PC-9 (cell line): ENCODE measurements at regions not wholly inside any gene's neighbourhood (a gene's known extent, or its start where the extent isn't known, plus 50 kb on each side); places are given as distances from the start of the nearest gene placed in this dataset.

ENCODE experiments used
- BruUV-seq: library from RNA; stranded (reverse); fragments of 400-500 nt; replicated peaks from 2 replicates; lab custom pipeline; 2021; lab: Mats Ljungman, UMichigan
- CTCF ChIA-PET: fragments of 300-600 bp; sonication (Branson Sonifier 250); formaldehyde crosslinking; loops from one replicate; lab custom pipeline; 2022; ENCODE audit warnings: antibody characterized with exemption; lab: Charles Lee
- POLR2A ChIA-PET: fragments of 300-600 bp; sonication (Branson Sonifier 250); formaldehyde crosslinking; loops from one replicate; lab custom pipeline; 2022; ENCODE audit warnings: antibody characterized with exemption; ENCODE audit not compliant: unreplicated experiment; lab: Charles Lee
- DNase-seq, 2 experiments: peaks; one replicate each; pipeline versions ENCODE4 v3.0.0 to v3.0.0-alpha.2; 2015 to 2022; ENCODE audit warnings: mixed read lengths in 1 of 2
- H2AFZ ChIP-seq: fragments of 200-600 bp; sonication (generic); 2 replicates; pipeline ENCODE4 v1.8.1; 2017; ENCODE audit warnings: antibody characterized with exemption
- H3F3A ChIP-seq: fragments of 200-600 bp; sonication (generic); 2 replicates; pipeline ENCODE4 v1.8.1; 2017; ENCODE audit warnings: antibody characterized with exemption, mild to moderate bottlenecking, low read depth; ENCODE audit not compliant: insufficient read depth
- H3K27ac ChIP-seq: fragments of 200-600 bp; sonication (generic); 2 replicates; pipeline ENCODE4 v1.6.1; 2016; ENCODE audit warnings: mixed run types
- H3K27me3 ChIP-seq: fragments of 200-600 bp; sonication (generic); 2 replicates; pipeline ENCODE4 v1.6.1; 2016; ENCODE audit warnings: low read depth, mixed run types; ENCODE audit not compliant: insufficient read depth
- H3K36me3 ChIP-seq: fragments of 200-600 bp; sonication (generic); 2 replicates; pipeline ENCODE4 v1.6.1; 2016; ENCODE audit warnings: low read depth, mixed run types
- H3K4me1 ChIP-seq: fragments of 200-600 bp; sonication (generic); replicated peaks from 2 replicates; pipeline ENCODE4 v1.6.1; 2016; ENCODE audit warnings: mixed run types; ENCODE audit not compliant: insufficient read depth
- H3K4me2 ChIP-seq: fragments of 200-600 bp; sonication (generic); 2 replicates; pipeline ENCODE4 v1.6.1; 2017; ENCODE audit warnings: mixed run types
- H3K4me3 ChIP-seq: fragments of 200-600 bp; sonication (generic); 2 replicates; pipeline ENCODE4 v1.6.1; 2016; ENCODE audit warnings: mixed run types
- H3K79me2 ChIP-seq: fragments of 200-600 bp; sonication (generic); 2 replicates; pipeline ENCODE4 v1.6.1; 2017; ENCODE audit warnings: low read depth, mixed run types
- H3K9me2 ChIP-seq: fragments of 200-600 bp; sonication (generic); 2 replicates; pipeline ENCODE4 v1.8.1; 2017; ENCODE audit warnings: mild to moderate bottlenecking; ENCODE audit not compliant: insufficient read depth
- H3K9me3 ChIP-seq: fragments of 200-600 bp; sonication (generic); 2 replicates; pipeline ENCODE4 v1.8.1; 2016; ENCODE audit warnings: low read depth; ENCODE audit not compliant: insufficient read depth
- H4K20me1 ChIP-seq: fragments of 200-600 bp; sonication (generic); 2 replicates; pipeline ENCODE4 v1.8.1; 2017; ENCODE audit not compliant: insufficient read depth
- CTCF ChIP-seq: fragments of 200-600 bp; sonication (generic); conservative IDR thresholded peaks from 2 replicates; pipeline ENCODE4 v1.6.1; 2017; ENCODE audit warnings: mixed run types, antibody characterized with exemption, mild to moderate bottlenecking, moderate library complexity
- EZH2 ChIP-seq: fragments of 200-600 bp; sonication (generic); IDR thresholded peaks from 2 replicates; pipeline ENCODE4 v1.8.0; 2017; ENCODE audit warnings: antibody characterized with exemption, low read depth
- intact Hi-C: fragments of 100-400 bp; cut with micrococcal nuclease; formaldehyde crosslinking; loops from one replicate; pipeline ENCODE4 v1.10.0; 2022; ENCODE audit not compliant: unreplicated experiment

- intact Hi-C loops: no loop called here
- CTCF ChIA-PET: no interaction called here
These were observed 209.9 kb upstream of the NAV2 start for GRCh38 chr11:19502691-19503253.

GRCh38 chr11:19501631-19502030 is 211.0 kb upstream of the NAV2 start:
- no peak for DNase-seq
- Histone ChIP-seq H3K79me2 (no peaks in the 10 kb centered on the region), H3K9me3 (no peaks in the 10 kb centered on the region), H3K4me3 (no peak overlapping the region), H3K27ac (no peak overlapping the region), H4K20me1 (no peaks in the 10 kb centered on the region), H3K4me2 (no peak overlapping the region), H3K9me2 (no peaks in the 10 kb centered on the region), H3K4me1 (peaks cover 8% of the 10 kb centered on the region; the same call in 1 of the 2 replicates), H3K36me3 (no peaks in the 10 kb centered on the region), H3F3A (no peaks in the 10 kb centered on the region), H3K27me3 (no peaks in the 10 kb centered on the region), H2AFZ (no peak overlapping the region)
- no TSS peak for BruUV-seq
- POLR2A ChIA-PET: no interaction called here
- intact Hi-C loops: no loop called here
- no peak for TF ChIP-seq CTCF
- TF ChIP-seq EZH2: no peak
- CTCF ChIA-PET: no interaction called here

More at GRCh38 chr11:19502691-19503253, 209.9 kb upstream of the NAV2 start:
- no peaks in the 10 kb centered on the region for H3K36me3 ChIP-seq
- no peaks in the 10 kb centered on the region for H3K27me3 ChIP-seq
- H2AFZ ChIP-seq: no peak overlapping the region
- no peaks in the 10 kb centered on the region for H4K20me1 ChIP-seq
- no peaks in the 10 kb centered on the region for H3K79me2 ChIP-seq
- no peaks in the 10 kb centered on the region for H3K9me2 ChIP-seq
- no peak overlapping the region for H3K4me3 ChIP-seq
- H3F3A ChIP-seq: peaks cover 10% of the 10 kb centered on the region
- POLR2A ChIA-PET: no interaction called here
- H3K9me3 ChIP-seq: no peaks in the 10 kb centered on the region
- no TSS peak for BruUV-seq
- no peak for DNase-seq
- H3K4me1 ChIP-seq: peaks cover 19% of the 10 kb centered on the region
- H3K27ac ChIP-seq: no peak overlapping the region
- no peak overlapping the region for H3K4me2 ChIP-seq
- TF ChIP-seq EZH2 (no peak), CTCF (no peak)

- no peaks in the 10 kb centered on the region for H3F3A ChIP-seq
- H2AFZ ChIP-seq: no peak overlapping the region
- H3K9me3 ChIP-seq: no peaks in the 10 kb centered on the region
- no peak overlapping the region for H3K4me3 ChIP-seq
- peaks cover 8% of the 10 kb centered on the region; the same call in 1 of the 2 replicates for H3K4me1 ChIP-seq
- POLR2A ChIA-PET: no interaction called here
- H3K4me2 ChIP-seq: no peak overlapping the region
- no peak overlapping the region for H3K27ac ChIP-seq
- no peak for DNase-seq
- H4K20me1 ChIP-seq: no peaks in the 10 kb centered on the region; the same call in 1 of the 2 replicates
- no peaks in the 10 kb centered on the region for H3K9me2 ChIP-seq
- intact Hi-C loops: no loop called here
- H3K27me3 ChIP-seq: no peaks in the 10 kb centered on the region
- no peak for TF ChIP-seq CTCF
- no TSS peak for BruUV-seq
- CTCF ChIA-PET: no interaction called here
- no peaks in the 10 kb centered on the region for H3K36me3 ChIP-seq
- no peaks in the 10 kb centered on the region for H3K79me2 ChIP-seq
These were observed 212.6 kb upstream of the NAV2 start for GRCh38 chr11:19499999-19500398.
